Stimulated activated CD4-positive, alpha-beta T cell treated with anti-CD3 and anti-CD28 coated beads, Interleukin-12 subunit alpha, Interleukin-12 subunit beta, amount 100 ng/mL, for 24 hours (primary cell): ENCODE measurements at regions not wholly inside any gene's neighbourhood (a gene's known extent, or its start where the extent isn't known, plus 50 kb on each side); places are given as distances from the start of the nearest gene placed in this dataset.

ENCODE experiments used
- DNase-seq, 2 experiments: peaks; one replicate each; pipeline ENCODE4 v3.0.0-alpha.2; 2020; ENCODE audit warnings: low read depth in 2 of 2

DNA sequence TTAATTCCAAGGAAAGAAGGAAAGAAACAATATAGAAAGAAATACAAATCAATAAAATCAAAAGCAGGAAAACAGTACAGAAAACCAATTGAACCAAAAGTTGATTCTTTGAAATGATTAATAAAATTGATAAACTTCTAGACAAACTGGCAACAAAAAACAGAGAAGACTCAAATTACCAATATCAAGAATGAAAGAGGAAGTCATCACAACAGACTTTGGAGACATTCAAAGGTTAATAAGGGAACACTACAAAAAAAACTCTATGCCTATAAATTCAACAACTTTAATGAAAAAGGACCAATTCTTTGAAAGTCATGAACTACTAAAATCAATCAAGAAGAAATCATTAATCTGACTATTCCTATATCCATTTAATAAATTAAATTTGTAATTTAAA lies 329.3 kb upstream of the NR5A2 start:
- DNase-seq, result no peak

DNA sequence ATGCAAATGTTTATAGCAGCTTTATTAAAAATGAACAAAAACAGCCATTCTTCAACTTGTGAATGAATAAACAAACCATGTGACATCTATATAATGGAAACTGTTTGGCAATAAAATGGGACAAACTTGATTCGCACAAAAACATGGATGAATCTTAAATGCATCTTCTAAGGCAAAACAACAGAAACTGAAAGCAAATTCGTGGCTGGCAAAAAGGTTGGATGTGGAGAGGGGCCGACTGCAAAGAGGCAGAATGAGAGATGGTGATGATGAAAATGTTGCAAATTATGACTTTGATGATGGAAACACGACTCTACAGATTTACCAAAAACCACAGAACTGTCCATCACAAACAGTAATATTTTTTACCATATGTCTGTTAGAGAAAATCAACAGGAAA lies 327.0 kb upstream of the NR5A2 start:
- DNase-seq, result no peak

- DNase-seq, result no peak
Observed at GRCh38 chr1:199701726-199702125, 325.8 kb upstream of the NR5A2 start.

GRCh38 chr1:199704231-199704630 lies 323.3 kb upstream of the NR5A2 start:
- DNase-seq, result no peak

GRCh38 chr1:199705825-199706224 lies 321.7 kb upstream of the NR5A2 start:
- no peak for DNase-seq

GRCh38 chr1:199706826-199707606 lies 320.5 kb upstream of the NR5A2 start:
- no peak for DNase-seq

- DNase-seq, result no peak
Observed at GRCh38 chr1:199710974-199711373, 316.5 kb upstream of the NR5A2 start.

DNA sequence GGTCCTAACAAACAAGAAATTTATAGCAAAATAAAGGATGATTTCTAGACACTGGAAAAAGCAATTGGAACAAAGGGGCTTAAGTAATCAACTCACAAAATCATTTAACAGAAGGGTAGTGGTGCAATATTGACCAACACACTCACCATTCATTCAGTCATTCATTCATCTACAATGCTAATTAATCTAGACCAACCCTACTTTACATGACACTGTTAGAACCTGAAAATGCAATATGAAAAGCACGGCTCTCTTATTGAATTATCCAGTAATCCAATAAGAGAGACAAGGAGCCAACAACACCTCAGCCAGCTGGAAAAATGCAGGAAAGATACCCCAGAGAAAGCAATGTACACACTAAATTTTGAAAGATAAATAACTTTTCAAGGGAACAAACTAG lies 310.8 kb upstream of the NR5A2 start:
- no peak for DNase-seq

DNA sequence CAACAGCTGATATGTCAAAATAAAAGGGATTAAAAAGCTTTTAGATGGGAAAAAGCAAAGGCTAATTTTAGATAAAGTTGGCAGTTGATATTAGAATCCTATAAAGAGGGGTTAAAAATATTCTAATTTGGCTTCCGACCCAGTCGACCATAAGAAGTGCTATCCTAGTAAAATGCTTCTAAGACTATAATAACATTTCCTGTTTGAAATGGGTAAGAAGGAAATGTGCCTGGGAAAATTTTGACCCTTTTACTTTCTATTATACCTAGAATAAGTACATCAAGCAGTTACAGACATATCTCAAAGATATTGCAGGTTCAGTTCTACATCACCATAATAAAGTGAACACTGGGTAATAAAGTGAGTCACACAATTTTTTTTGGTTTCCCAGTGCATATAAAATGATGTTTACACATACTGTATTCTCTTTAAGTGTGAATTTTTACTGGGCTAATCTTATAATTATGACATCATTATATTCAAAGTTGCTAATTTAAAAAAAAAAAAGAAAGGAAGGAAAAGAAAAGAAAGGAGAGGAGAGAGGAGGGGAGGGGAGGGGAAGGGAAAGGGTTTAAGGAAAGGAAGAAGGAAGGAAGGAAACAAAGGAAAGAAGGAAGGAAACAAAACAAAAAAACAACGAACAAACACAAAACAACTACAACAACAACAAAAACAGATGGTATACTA lies 308.2 kb upstream of the NR5A2 start:
- DNase-seq, result no peak

GRCh38 chr1:199720496-199720895 lies 307.0 kb upstream of the NR5A2 start:
- DNase-seq, result no peak

DNA sequence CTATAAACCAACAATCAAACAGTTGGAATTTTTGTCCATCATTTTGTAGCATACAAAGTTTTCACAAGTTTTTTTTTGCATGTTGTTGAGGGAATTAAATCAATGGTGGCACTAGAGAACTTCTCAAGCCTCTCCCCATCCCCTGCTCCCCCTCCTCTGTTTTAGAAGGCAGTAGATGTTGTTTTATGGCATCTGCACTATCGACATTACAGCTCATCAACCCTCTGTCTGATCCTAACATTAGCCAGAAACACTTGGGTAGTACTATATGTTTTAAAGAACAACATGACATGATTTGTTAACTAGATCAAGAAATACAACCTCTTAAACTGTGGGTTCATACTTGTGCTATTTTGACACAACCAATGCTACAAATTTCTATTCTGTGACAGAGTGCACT lies 306.5 kb upstream of the NR5A2 start:
- DNase-seq, result no peak

- no peak for DNase-seq
Observed at GRCh38 chr1:199723250-199723956, 304.1 kb upstream of the NR5A2 start.

GRCh38 chr1:199724049-199724448 lies 303.5 kb upstream of the NR5A2 start:
- no peak for DNase-seq

- DNase-seq, result no peak
Observed at GRCh38 chr1:199725002-199725565, 302.4 kb upstream of the NR5A2 start.

- no peak for DNase-seq
Observed at GRCh38 chr1:199727682-199728081, 299.8 kb upstream of the NR5A2 start.

GRCh38 chr1:199728345-199728744 lies 299.2 kb upstream of the NR5A2 start:
- DNase-seq, result no peak

DNA sequence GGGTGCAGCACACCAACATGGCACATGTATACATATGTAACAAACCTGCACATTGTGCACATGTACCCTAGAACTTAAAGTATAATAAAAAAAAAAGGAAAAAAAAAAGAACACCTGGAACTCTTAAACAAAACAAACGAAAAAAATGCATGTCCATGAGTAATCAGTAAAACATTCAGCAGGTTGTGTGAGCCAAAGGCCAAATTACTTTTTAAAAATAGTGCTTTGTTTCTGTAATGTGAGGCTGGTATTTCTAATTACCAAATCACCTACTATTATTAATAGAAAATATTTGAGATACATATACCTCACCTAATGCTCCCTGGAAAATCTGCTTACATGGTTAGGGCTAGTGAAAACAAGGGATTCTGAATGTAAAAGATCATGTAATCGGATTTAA lies 294.4 kb upstream of the NR5A2 start:
- no peak for DNase-seq

DNA sequence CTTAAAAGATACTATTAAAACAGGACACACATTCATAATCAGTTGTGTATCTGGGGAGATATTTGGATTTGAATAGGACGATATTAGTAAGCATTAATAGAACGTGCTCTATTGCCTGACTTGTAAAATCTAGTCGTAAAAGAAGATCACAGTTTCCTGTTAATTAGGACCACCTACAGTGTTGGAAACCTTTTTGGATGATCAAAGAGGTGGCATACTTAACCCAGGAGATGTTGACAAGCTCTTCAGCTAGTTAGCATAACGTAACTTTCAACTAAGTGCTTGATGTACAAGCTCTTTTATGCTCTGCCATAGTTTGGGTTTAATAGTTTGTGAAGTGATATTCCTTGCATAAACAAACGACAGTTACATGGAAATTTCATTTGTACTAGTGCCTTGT lies 293.3 kb upstream of the NR5A2 start:
- DNase-seq, result no peak

GRCh38 chr1:199735660-199736059 lies 291.9 kb upstream of the NR5A2 start:
- no peak for DNase-seq

DNA sequence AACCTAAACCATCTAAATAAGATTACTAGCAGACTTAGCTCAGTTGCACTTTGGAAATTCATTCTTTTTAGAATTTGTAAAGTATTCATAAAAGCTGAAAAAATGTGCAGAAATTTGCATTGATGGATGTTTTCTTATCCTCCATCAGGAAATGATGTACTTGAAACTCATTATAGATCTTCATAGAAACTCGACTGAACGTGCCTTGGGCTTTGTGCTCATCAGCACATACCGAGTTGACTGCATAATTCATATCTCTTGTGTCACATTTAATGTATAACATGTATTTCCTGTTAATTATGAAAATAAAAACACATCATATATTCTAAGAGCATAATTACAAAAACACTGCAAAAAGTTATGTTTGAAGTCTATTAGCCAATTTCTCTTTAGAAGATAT lies 290.9 kb upstream of the NR5A2 start:
- no peak for DNase-seq

GRCh38 chr1:199741586-199741985 lies 285.9 kb upstream of the NR5A2 start:
- DNase-seq, result no peak

DNA sequence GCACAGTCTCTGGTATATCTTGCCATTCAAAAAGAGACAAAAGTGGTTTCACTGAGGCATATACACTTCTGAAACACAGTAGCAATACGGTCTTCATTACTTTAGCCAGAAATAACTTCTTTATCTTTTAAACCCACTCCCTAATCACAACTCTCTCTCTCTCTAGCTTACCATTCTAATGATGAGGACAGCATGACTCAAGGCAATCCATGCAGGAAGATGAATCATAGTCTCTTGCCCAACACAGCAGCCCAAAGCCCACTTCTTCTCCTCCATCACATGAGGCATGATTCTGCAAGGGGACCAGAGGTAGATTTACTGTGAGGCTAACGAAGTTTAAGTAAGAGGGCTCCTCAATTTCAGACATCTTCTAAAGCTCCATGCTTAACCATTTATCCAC lies 285.0 kb upstream of the NR5A2 start:
- DNase-seq, result no peak

GRCh38 chr1:199743227-199743626 lies 284.3 kb upstream of the NR5A2 start:
- DNase-seq, result no peak
